ENCODE measurements at regions not wholly inside any gene's neighbourhood (a gene's known extent, or its start where the extent isn't known, plus 50 kb on each side); places are given as distances from the start of the nearest gene placed in this dataset.
A peak's percentile ranks its signal among the peaks of the same experiment; 100 is the strongest.
"Not testable (repeated sequence)": the region's sequence is repeated elsewhere in the genome, so short reads cannot be mapped to it uniquely, and the experiment has no call there.

DNA sequence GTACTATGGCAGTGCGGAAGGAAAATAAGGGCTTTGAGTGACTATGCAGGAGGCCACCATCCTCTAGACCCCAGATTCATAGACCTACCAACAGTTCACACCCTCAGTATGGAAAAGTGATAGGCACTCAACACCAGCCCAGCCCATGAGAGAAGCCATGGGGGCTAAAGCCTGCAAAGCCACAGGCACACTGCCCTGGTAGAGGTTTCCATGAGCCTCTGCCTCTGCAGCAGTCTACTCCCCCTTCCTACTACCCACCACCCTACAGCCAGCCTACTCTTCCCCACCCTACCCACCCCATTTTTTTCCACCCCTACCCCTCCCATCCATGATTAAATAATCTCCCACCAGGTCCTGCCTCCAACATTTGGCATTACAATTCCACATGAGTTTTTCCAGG lies 241.9 kb downstream of the CWH43 start:
- not testable (repeated sequence) for DNase-seq (ENCODE audit: low spot score)

- DNase-seq (ENCODE audit: low spot score), result not testable (repeated sequence)
Measured at GRCh38 chr4:49229243-49229642, 243.2 kb downstream of the CWH43 start.

- DNase-seq (ENCODE audit: low spot score), result not testable (repeated sequence)
Measured at GRCh38 chr4:49229713-49230112, 243.6 kb downstream of the CWH43 start.

- not testable (repeated sequence) for DNase-seq (ENCODE audit: low spot score)
Measured at GRCh38 chr4:49233346-49233745, 247.3 kb downstream of the CWH43 start.

DNA sequence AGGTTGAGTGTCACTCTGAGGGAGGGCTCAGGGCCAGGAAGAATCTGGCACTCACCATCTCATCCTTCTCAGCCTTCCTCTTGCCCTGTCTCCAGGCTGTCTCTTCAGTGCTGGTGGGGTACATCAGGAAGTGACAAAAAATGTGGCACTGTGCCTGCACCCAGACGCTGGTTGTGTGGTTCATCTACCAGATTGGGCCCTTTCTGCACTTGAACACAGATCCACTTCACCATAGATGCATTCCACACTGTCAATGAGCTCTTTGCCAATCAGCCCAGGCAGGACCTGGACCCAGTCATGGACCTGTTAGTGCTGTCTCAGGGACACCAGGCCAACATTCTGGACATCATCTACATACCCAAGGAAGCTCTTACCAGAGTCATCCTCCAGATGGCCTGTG lies 247.7 kb downstream of the CWH43 start:
- not testable (repeated sequence) for DNase-seq (ENCODE audit: low spot score)

- DNase-seq (ENCODE audit: low spot score), result not testable (repeated sequence)
Measured at GRCh38 chr4:49234382-49234781, 248.3 kb downstream of the CWH43 start.

- not testable (repeated sequence) for DNase-seq (ENCODE audit: low spot score)
Measured at GRCh38 chr4:49235413-49236160, 249.5 kb downstream of the CWH43 start.

DNA sequence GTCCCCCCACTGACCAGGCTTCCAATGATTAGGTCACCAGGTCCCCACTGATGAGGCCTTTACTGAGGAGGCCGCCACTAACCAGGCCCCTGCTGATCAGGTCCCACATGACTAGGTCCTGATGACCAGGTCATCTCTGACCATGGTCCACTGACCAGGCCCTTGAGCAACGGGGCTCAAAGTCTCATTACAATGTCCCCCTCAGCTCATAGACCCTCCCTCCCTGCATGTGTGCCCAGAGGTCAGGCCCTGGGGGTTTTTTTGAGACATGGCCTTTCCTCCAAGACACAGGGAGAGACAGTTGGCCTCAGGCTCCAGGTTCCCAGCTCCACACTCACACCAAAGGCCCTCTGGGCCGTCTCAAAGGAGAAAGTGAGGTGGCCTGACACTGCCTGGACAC lies 250.4 kb downstream of the CWH43 start:
- not testable (repeated sequence) for DNase-seq (ENCODE audit: low spot score)

GRCh38 chr4:49241295-49241694 lies 255.2 kb downstream of the CWH43 start:
- DNase-seq (ENCODE audit: low spot score), result not testable (repeated sequence)

GRCh38 chr4:49262786-49263185 lies 276.7 kb downstream of the CWH43 start:
- DNase-seq (ENCODE audit: low spot score), result not testable (repeated sequence)

- DNase-seq (ENCODE audit: low spot score), result not testable (repeated sequence)
Measured at GRCh38 chr4:49270435-49270834, 284.4 kb downstream of the CWH43 start.

- not testable (repeated sequence) for DNase-seq (ENCODE audit: low spot score)
Measured at GRCh38 chr4:49270912-49271311, 284.8 kb downstream of the CWH43 start.

DNA sequence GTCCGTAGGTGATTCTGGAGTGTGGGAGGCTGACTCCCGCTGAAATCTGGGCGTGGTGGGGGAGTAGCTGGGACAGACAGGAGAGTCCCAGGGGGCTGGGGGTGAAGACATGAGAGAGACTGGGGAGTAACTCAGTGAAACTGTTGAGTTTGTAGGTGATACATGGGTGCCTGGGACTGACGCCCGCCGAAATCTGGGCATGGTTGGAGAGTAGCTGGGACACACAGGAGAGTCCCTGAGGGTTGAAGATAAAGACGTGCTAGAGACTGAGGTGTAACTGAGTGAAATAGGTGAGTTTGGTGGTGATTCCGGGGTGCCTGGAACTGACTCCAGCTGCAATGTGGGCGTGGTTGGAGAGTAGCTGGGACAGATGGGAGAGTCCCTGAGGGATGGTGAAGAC lies 299.8 kb downstream of the CWH43 start:
- not testable (repeated sequence) for DNase-seq (ENCODE audit: low spot score)

GRCh38 chr4:49286926-49287745 lies 301.1 kb downstream of the CWH43 start:
- peak; percentile 11 for DNase-seq (ENCODE audit: low spot score)

DNA sequence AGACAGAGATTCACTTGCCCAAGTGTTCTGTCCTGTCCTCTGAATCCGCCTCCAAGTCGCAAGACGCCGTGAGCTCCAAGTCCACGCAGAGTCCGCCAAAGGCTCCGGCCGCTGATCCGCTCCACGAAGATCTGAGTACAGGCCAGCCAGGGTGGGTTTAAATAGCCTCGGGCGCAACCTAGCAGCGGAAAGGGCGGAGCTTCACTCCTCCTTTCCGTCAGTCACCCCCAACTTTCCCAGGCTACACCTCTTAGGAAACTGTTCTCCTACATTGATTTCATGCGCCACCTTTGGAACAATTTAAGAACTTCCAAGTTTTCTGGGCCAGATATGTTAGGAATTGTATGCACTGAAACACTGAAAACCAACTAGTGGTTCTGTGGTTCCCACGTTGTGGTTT lies 301.8 kb downstream of the CWH43 start:
- not testable (repeated sequence) for DNase-seq (ENCODE audit: low spot score)

DNA sequence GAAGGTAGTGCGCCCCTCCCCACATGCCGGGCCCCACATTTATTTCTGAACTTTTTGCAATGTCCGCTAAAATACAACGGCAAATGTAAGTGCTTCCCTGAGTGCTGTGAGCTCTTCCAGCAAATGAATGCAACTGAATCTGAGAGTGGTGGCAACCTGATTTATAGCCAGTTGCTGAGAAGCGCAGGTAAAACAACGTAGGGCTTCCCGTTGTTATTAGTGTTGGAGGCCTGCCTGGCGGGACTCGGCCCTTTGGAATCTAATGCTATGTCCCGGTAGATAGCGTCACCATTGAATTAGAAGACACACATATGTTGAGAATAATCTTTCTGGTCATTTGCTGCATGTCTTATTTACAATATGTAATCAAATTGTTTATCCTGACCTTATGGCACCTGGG lies 302.7 kb downstream of the CWH43 start:
- DNase-seq (ENCODE audit: low spot score), result not testable (repeated sequence)

GRCh38 chr4:49314815-49315214 lies 328.7 kb downstream of the CWH43 start:
- DNase-seq (ENCODE audit: low spot score), result not testable (repeated sequence)

GRCh38 chr4:49320725-49321410 lies 334.8 kb downstream of the CWH43 start:
- not testable (repeated sequence) for DNase-seq (ENCODE audit: low spot score)

- not testable (repeated sequence) for DNase-seq (ENCODE audit: low spot score)
Measured at GRCh38 chr4:49321511-49322300, 335.6 kb downstream of the CWH43 start.

DNA sequence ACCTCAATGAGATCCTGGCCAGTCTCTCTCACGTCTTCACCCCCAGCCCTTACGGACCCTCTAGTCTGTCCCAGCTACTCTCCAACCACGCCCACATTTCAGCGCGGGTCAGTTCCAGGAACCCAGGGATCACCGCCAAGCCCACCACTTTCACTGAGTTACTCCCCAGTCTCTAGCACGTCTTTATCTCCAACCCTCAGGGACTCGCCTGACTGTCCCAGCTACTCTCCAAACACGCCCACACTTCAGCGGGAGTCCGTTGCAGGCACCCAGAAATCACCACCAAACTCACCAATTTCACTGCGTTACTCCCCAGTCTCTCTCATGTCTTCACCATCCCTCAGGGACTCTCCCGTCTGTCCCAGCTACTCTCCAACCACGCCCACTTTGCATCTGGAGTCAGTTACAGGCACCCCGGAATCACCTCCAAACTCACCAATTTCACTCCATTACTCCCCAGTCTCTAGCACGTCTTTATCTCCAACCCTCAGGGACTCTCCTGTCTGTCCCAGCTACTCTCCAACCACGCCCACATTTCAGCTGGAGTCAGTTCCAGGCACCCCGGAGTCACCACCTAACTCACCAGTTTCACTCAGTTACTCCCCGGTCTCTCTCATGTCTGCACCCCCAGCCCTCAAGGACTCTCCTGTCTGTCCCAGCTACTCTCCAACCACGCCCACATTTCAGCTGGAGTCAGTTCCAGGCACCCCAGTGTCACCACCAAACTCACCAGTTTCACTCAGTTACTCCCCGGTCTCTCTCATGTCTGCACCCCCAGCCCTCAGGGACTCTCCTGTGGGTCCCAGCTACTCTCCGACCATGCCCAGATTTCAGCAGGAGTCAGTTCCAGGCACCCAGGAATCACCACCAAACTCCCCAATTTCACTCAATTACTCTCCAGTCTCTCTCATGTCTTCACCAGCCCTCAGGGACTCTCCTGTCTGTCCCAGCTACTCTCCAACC lies 336.8 kb downstream of the CWH43 start:
- DNase-seq (ENCODE audit: low spot score), result not testable (repeated sequence)
